WTC11 (cell line): ENCODE measurements at regions not wholly inside any gene's neighbourhood (a gene's known extent, or its start where the extent isn't known, plus 50 kb on each side); places are given as distances from the start of the nearest gene placed in this dataset.

ENCODE experiments used
- CTCF ChIP-seq: fragments of 200-600 bp; IDR thresholded peaks from 2 replicates; pipeline ENCODE4 v1.8.0; 2022; ENCODE audit warnings: antibody characterized with exemption
- JUN ChIP-seq: sonication (generic); formaldehyde crosslinking; IDR thresholded peaks from 2 replicates; pipeline ENCODE4 v1.8.0; 2023; ENCODE audit warnings: mild to moderate bottlenecking, missing genetic modification reagents
- TF ChIP-seq, protein P1 (sequence below): sonication (generic); formaldehyde crosslinking; conservative IDR thresholded peaks from 2 replicates; pipeline ENCODE4 v1.8.1; 2022; ENCODE audit warnings: mild to moderate bottlenecking, missing genetic modification reagents

DNA sequence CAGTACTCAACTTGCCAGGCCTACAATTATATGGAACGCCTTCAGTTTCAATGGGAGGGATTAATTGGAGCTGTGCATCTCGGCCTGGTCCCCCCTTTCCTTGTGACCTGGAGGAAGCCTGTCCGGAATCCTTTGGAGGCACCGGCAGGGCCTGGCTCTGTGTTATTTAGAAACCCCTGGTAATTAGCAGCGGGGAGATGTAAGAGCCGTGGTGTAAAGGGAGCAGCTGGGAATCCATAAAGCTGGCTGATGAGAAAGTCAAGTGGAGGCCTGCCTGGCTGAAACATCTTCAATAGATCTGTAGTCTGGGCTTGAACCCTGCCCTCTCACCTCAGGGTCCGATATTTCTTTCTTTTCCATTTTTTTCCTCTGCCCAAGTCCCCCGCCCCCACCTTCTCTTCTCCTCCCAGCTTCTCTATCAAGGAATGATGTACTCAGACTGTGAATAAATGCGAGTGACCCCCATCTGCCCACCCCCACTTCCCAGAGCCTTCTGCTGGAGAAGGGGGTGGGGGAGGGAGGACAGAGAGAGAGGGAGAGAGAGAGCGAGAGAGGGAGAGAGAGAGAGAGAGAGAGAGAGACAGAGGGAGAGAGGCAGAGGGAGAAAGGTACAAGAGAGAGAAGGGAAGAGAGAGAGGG lies 495.5 kb upstream of the ZFHX3 start:
- TF ChIP-seq CTCF (no peak), JUN (CRISPR knock-in tag) (no peak)
- TF ChIP-seq, protein P1, sequence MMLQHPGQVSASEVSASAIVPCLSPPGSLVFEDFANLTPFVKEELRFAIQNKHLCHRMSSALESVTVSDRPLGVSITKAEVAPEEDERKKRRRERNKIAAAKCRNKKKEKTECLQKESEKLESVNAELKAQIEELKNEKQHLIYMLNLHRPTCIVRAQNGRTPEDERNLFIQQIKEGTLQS (CRISPR knock-in tag): no peak
